ENCODE measurements at regions not wholly inside any gene's neighbourhood (a gene's known extent, or its start where the extent isn't known, plus 50 kb on each side); places are given as distances from the start of the nearest gene placed in this dataset.

GRCh38 chr5:112475747-112476365, 56.8 kb upstream of the EPB41L4A start:
- TF ChIP-seq CTCF (IDR thresholded peaks at IDR 0.05; ENCODE audit: poor library complexity) (no peak), EZH2 (IDR thresholded peaks at IDR 0.05; ENCODE audit: borderline replicate concordance) (no peak)
